ENCODE measurements at regions not wholly inside any gene's neighbourhood (a gene's known extent, or its start where the extent isn't known, plus 50 kb on each side); places are given as distances from the start of the nearest gene placed in this dataset.

GRCh38 chr5:62969409-62970120, 390.9 kb downstream of the LRRC70 start:
- no peaks in the 10 kb centered on the region for H3K79me2 ChIP-seq (ENCODE audit: control insufficient read depth, insufficient read depth, low read length)
- WGBS (ENCODE audit: insufficient coverage, low coverage, missing lambda C conversion rate), result 2% methylated on average over 9 of the region's 10 CpGs
- H3K9me3 ChIP-seq (replicated peaks; ENCODE audit: control insufficient read depth, insufficient read depth, low read depth, low read length), result no peaks in the 10 kb centered on the region
- no peaks in the 10 kb centered on the region for H4K20me1 ChIP-seq (replicated peaks; ENCODE audit: control insufficient read depth, insufficient read depth, low read length)
- H3K4me3 ChIP-seq, result no peak overlapping the region
- H3K4me1 ChIP-seq (replicated peaks in 1 of 2; ENCODE audit: control insufficient read depth in 2 of 2, insufficient read depth in 2 of 2, low read length in 2 of 2), result no peaks in the 10 kb centered on the region
- H2AFZ ChIP-seq (ENCODE audit: low read depth, low read length), result no peak overlapping the region
- no peak overlapping the region for H3K27ac ChIP-seq (ENCODE audit: extremely low read depth, low read depth, low read length)
- no TSS peak for BruUV-seq (replicated peaks)
- no peak overlapping the region for H3K4me2 ChIP-seq (ENCODE audit: insufficient read depth, low read length)
- H3K9me1 ChIP-seq (ENCODE audit: control insufficient read depth, insufficient read depth, low read length), result no peaks in the 10 kb centered on the region
- H3K27me3 ChIP-seq (ENCODE audit: control insufficient read depth in 2 of 2, insufficient read depth in 2 of 2, low read length in 2 of 2), result no peaks in the 10 kb centered on the region
- ATAC-seq, result no peak
- ChIA-PET CTCF (ENCODE audit: low intra/inter-chr PET ratio) (no interaction called here), POLR2A (no interaction called here)
- intact Hi-C loops (cut with micrococcal nuclease) (no loop called here), in situ Hi-C loops (cut with MboI) (no loop called here)
- H3K9ac ChIP-seq (ENCODE audit: insufficient read depth in 1 of 2, low read depth in 2 of 2, low read length in 2 of 2), result no peak overlapping the region
- FAIRE-seq, result no peak
- H3K36me3 ChIP-seq (ENCODE audit: control insufficient read depth, insufficient read depth, low read length), result no peaks in the 10 kb centered on the region
- DNase-seq (ENCODE audit: extremely low read depth in 1 of 4, low spot score in 3 of 4), result no peak
- TF ChIP-seq ZNF184 (CRISPR knock-in tag; IDR thresholded peaks at IDR 0.05), result no peak
- no peak for TF ChIP-seq NFIC (IDR thresholded peaks at IDR 0.05)
- TF ChIP-seq CBX5 (IDR thresholded peaks at IDR 0.05; ENCODE audit: borderline replicate concordance, low read depth), result no peak
- no peak for TF ChIP-seq NR2C1 (IDR thresholded peaks at IDR 0.05)
- TF ChIP-seq NR2C1 (tag; IDR thresholded peaks at IDR 0.05), result no peak
- TF ChIP-seq ARID3A (IDR thresholded peaks at IDR 0.05; ENCODE audit: borderline replicate concordance, low read depth, low read length), result no peak
- no peak for TF ChIP-seq ZNF668 (CRISPR knock-in tag; IDR thresholded peaks at IDR 0.05)
- TF ChIP-seq NR2C2 (CRISPR knock-in tag; IDR thresholded peaks at IDR 0.05), result no peak
- no peak for TF ChIP-seq NR2C2 (tag; IDR thresholded peaks at IDR 0.05)
- no peak for TF ChIP-seq ZNF232 (CRISPR knock-in tag; IDR thresholded peaks at IDR 0.05)
- TF ChIP-seq CBX3 (IDR thresholded peaks at IDR 0.05; ENCODE audit: borderline replicate concordance in 1 of 2, low read length in 2 of 2), result no peak
- no peak for TF ChIP-seq KLF10 (CRISPR knock-in tag; IDR thresholded peaks at IDR 0.05)
- TF ChIP-seq WHSC1 (IDR thresholded peaks at IDR 0.05; ENCODE audit: low read length), result no peak
- no peak for TF ChIP-seq ZNF134 (CRISPR knock-in tag; conservative IDR thresholded peaks at IDR 0.05)
- no peak for TF ChIP-seq ZNF511 (CRISPR knock-in tag; IDR thresholded peaks at IDR 0.05)
- TF ChIP-seq ATF2 (CRISPR knock-in tag; IDR thresholded peaks at IDR 0.05), result no peak
- TF ChIP-seq ZNF551 (CRISPR knock-in tag; IDR thresholded peaks at IDR 0.05), result no peak
- no peak for TF ChIP-seq LEF1 (IDR thresholded peaks at IDR 0.05)
- TF ChIP-seq CEBPB (tag; IDR thresholded peaks at IDR 0.05), result no peak
- TF ChIP-seq NR0B1 (IDR thresholded peaks at IDR 0.05; ENCODE audit: partially characterized antibody), result no peak

All from K562 (cell line).